ENCODE measurements at regions not wholly inside any gene's neighbourhood (a gene's known extent, or its start where the extent isn't known, plus 50 kb on each side); places are given as distances from the start of the nearest gene placed in this dataset.

DNA sequence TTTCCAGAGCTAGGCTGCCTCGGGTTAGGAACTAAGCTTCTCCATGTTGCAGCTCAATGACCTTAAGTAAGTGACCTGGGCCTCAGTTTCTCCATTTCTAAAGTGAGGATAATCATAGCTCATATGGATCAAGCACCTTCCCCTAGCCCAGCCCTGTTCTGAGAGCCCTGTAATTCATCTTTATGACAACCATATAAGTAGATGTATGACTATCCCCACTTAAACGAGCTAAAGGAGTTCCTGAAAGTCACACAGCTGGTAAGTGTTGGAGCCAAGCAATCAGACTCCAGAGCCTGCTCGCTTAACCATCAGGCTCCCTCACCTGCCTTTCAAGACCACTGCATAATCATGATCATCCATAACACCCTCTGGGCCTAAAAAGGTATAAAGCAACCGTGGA, 135.4 kb downstream of the SP3 start:
- TF ChIP-seq HDGF (IDR thresholded peaks at IDR 0.05; ENCODE audit: borderline replicate concordance) = no peak
- TF ChIP-seq, protein P1, sequence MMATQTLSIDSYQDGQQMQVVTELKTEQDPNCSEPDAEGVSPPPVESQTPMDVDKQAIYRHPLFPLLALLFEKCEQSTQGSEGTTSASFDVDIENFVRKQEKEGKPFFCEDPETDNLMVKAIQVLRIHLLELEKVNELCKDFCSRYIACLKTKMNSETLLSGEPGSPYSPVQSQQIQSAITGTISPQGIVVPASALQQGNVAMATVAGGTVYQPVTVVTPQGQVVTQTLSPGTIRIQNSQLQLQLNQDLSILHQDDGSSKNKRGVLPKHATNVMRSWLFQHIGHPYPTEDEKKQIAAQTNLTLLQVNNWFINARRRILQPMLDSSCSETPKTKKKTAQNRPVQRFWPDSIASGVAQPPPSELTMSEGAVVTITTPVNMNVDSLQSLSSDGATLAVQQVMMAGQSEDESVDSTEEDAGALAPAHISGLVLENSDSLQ (IDR thresholded peaks at IDR 0.05) = no peak
